ENCODE measurements at regions not wholly inside any gene's neighbourhood (a gene's known extent, or its start where the extent isn't known, plus 50 kb on each side); places are given as distances from the start of the nearest gene placed in this dataset.

- intact Hi-C loops (cut with DNase I): no loop called here
- TF ChIP-seq POLR2A (IDR thresholded peaks at IDR 0.05): no peak
- no peak for TF ChIP-seq CTCF (IDR thresholded peaks at IDR 0.05)
- no peak for TF ChIP-seq POLR2AphosphoS5 (IDR thresholded peaks at IDR 0.05)
- Histone ChIP-seq H3K4me1 (replicated peaks) (no peaks in the 10 kb centered on the region), H3K36me3 (no peaks in the 10 kb centered on the region), H3K9me3 (no peaks in the 10 kb centered on the region), H3K27me3 (replicated peaks; ENCODE audit: insufficient read depth) (peaks cover 5% of the 10 kb centered on the region), H3K27ac (no peak overlapping the region), H3K4me3 (no peak overlapping the region)
- 94% methylated on average over 9 of the region's 9 CpGs for WGBS
- DNase-seq (ENCODE audit: low spot score): no peak
These were observed 145.5 kb downstream of the BMS1 start for GRCh38 chr10:42928064-42928463.

GRCh38 chr10:42929236-42929635 lies 146.6 kb downstream of the BMS1 start:
- H3K36me3 ChIP-seq: no peaks in the 10 kb centered on the region
- WGBS: 93% methylated on average over 4 of the region's 4 CpGs
- no peak for TF ChIP-seq CTCF (IDR thresholded peaks at IDR 0.05)
- TF ChIP-seq POLR2A (IDR thresholded peaks at IDR 0.05): no peak
- no peak for TF ChIP-seq POLR2AphosphoS5 (IDR thresholded peaks at IDR 0.05)
- H3K9me3 ChIP-seq: no peaks in the 10 kb centered on the region
- peaks cover 6% of the 10 kb centered on the region for H3K27me3 ChIP-seq (replicated peaks; ENCODE audit: insufficient read depth)
- DNase-seq (ENCODE audit: low spot score): no peak
- H3K4me3 ChIP-seq: no peak overlapping the region
- no peak overlapping the region for H3K27ac ChIP-seq
- intact Hi-C loops (cut with DNase I): no loop called here
- no peaks in the 10 kb centered on the region for H3K4me1 ChIP-seq (replicated peaks)

DNA sequence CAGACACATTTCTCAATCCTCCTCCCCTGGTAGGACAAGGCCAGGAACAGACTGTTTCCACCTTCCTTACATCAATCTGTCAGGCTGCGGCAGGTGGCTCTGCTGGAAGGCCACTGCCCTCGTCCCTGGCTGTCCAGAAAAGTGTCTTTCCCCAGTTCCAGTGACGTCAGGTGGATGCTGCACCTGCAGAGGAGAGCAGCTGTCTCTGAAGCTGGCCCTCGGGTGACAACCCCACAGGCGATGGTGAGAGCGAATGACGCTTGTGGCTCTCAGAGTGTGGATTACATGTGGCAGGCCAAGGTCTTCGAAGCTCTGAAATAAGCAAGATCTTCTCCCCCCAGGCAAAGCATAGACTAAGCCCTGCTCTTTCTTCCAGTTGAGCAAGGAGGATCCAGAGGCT lies 146.9 kb upstream of the RET start:
- Histone ChIP-seq H3K9me3 (no peaks in the 10 kb centered on the region), H3K36me3 (no peaks in the 10 kb centered on the region), H3K27ac (no peak overlapping the region), H3K27me3 (replicated peaks; ENCODE audit: insufficient read depth) (peaks cover 6% of the 10 kb centered on the region), H3K4me3 (no peak overlapping the region), H3K4me1 (replicated peaks) (no peaks in the 10 kb centered on the region)
- TF ChIP-seq POLR2A (IDR thresholded peaks at IDR 0.05): no peak
- no peak for TF ChIP-seq CTCF (IDR thresholded peaks at IDR 0.05)
- TF ChIP-seq POLR2AphosphoS5 (IDR thresholded peaks at IDR 0.05): no peak
- intact Hi-C loops (cut with DNase I): no loop called here
- no peak for DNase-seq (ENCODE audit: low spot score)
- WGBS: 85% methylated on average over 8 of the region's 8 CpGs

DNA sequence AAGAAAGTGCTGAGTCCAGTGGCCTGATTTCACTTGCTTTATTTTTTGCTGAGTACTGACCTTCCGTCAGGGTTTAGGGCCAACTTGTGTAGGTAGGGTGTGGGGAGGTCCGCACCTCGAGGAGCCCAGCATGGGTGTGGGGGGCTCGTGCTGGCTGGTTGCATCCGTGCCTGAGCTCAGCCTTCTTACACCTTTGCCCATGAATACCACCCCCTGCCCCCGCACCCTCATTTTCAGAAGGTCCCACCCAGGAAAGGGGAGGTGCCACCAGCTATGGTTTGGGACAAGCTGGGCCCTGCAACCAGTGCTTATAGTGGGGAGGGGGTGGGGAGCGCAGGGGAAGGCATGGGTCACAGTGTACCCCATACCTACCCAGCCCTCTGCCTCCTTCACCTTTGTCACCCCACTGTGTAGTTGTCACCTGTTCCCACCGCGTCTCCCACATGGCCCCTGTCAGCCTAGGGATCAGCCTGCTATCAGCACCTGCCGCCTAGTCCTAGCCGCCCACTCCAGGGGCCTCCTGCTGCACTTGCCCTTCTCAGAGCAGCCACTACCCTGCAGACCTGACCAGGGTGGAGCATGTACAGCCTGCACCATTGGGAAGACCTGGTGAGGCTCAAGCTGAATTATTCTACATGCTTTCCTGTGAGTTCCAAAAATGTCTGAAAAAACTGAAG lies 146.2 kb upstream of the RET start:
- intact Hi-C loops (cut with DNase I): no loop called here
- H3K4me3 ChIP-seq: no peak overlapping the region
- 88% methylated on average over 11 of the region's 11 CpGs for WGBS
- H3K27ac ChIP-seq: no peak overlapping the region
- no peaks in the 10 kb centered on the region for H3K4me1 ChIP-seq (replicated peaks)
- no peak for DNase-seq (ENCODE audit: low spot score)
- peaks cover 6% of the 10 kb centered on the region for H3K27me3 ChIP-seq (replicated peaks; ENCODE audit: insufficient read depth)
- no peaks in the 10 kb centered on the region for H3K36me3 ChIP-seq
- TF ChIP-seq CTCF (IDR thresholded peaks at IDR 0.05) (no peak), POLR2AphosphoS5 (IDR thresholded peaks at IDR 0.05) (no peak)
- no peaks in the 10 kb centered on the region for H3K9me3 ChIP-seq

GRCh38 chr10:42932116-42932515 lies 144.8 kb upstream of the RET start:
- H3K27ac ChIP-seq: no peak overlapping the region
- 98% methylated on average over 12 of the region's 12 CpGs for WGBS
- H3K27me3 ChIP-seq (replicated peaks; ENCODE audit: insufficient read depth): peaks cover 6% of the 10 kb centered on the region
- no peak overlapping the region for H3K4me3 ChIP-seq
- TF ChIP-seq CTCF (IDR thresholded peaks at IDR 0.05) (no peak), POLR2A (IDR thresholded peaks at IDR 0.05) (no peak), POLR2AphosphoS5 (IDR thresholded peaks at IDR 0.05) (no peak)
- no peaks in the 10 kb centered on the region for H3K9me3 ChIP-seq
- intact Hi-C loops (cut with DNase I): no loop called here
- H3K36me3 ChIP-seq: no peaks in the 10 kb centered on the region
- no peaks in the 10 kb centered on the region for H3K4me1 ChIP-seq (replicated peaks)
- no peak for DNase-seq (ENCODE audit: low spot score)

All from prostate gland (tissue), 2 donors.